NCI-H2107 treated with DMSO at 0.1 percent for 48 hours (cell line): ENCODE measurements at regions not wholly inside any gene's neighbourhood (a gene's known extent, or its start where the extent isn't known, plus 50 kb on each side); places are given as distances from the start of the nearest gene placed in this dataset.

Source experiments
- DNase-seq: peaks from one replicate; lab custom pipeline; 2025; ENCODE audit not compliant: unreplicated experiment; lab: John Stamatoyannopoulos, UW

- no peak for DNase-seq
Measured at GRCh38 chr6:28766426-28766825, 157.4 kb downstream of the TRIM27 start.

GRCh38 chr6:28767133-28767532 lies 156.7 kb downstream of the TRIM27 start:
- no peak for DNase-seq

- no peak for DNase-seq
Measured at GRCh38 chr6:28767691-28768090, 156.1 kb downstream of the TRIM27 start.

- DNase-seq: no peak
Measured at GRCh38 chr6:28768187-28768913, 155.4 kb downstream of the TRIM27 start.

- DNase-seq: no peak
Measured at GRCh38 chr6:28769626-28770402, 154.0 kb downstream of the TRIM27 start.

- no peak for DNase-seq
Measured at GRCh38 chr6:28770732-28771131, 153.1 kb downstream of the TRIM27 start.

- no peak for DNase-seq
Measured at GRCh38 chr6:28771401-28772267, 152.2 kb downstream of the TRIM27 start.

- no peak for DNase-seq
Measured at GRCh38 chr6:28772480-28773381, 151.1 kb downstream of the TRIM27 start.

- no peak for DNase-seq
Measured at GRCh38 chr6:28774292-28775051, 149.3 kb downstream of the TRIM27 start.

GRCh38 chr6:28775052-28775376 lies 148.8 kb downstream of the TRIM27 start:
- no peak for DNase-seq

- DNase-seq: no peak
Measured at GRCh38 chr6:28775405-28776129, 148.2 kb downstream of the TRIM27 start.

GRCh38 chr6:28776269-28777146 lies 147.3 kb downstream of the TRIM27 start:
- DNase-seq: no peak

- DNase-seq: no peak
Measured at GRCh38 chr6:28777147-28777461, 146.7 kb downstream of the TRIM27 start.

GRCh38 chr6:28782113-28782673 lies 141.6 kb downstream of the TRIM27 start:
- no peak for DNase-seq

- no peak for DNase-seq
Measured at GRCh38 chr6:28785962-28786679, 137.7 kb downstream of the TRIM27 start.

GRCh38 chr6:28789553-28790083 lies 134.2 kb downstream of the TRIM27 start:
- DNase-seq: no peak

GRCh38 chr6:28791002-28791383 lies 132.8 kb downstream of the TRIM27 start:
- DNase-seq: no peak
